WTC11 (cell line): ENCODE measurements at regions not wholly inside any gene's neighbourhood (a gene's known extent, or its start where the extent isn't known, plus 50 kb on each side); places are given as distances from the start of the nearest gene placed in this dataset.

Source experiments
- FOXK1 ChIP-seq: sonication (generic); formaldehyde crosslinking; IDR thresholded peaks from 2 replicates; pipeline ENCODE4 v1.8.0; 2022; ENCODE audit warnings: mild to moderate bottlenecking, moderate library complexity, missing genetic modification reagents
- NFYB ChIP-seq: sonication (generic); formaldehyde crosslinking; conservative IDR thresholded peaks from 2 replicates; pipeline ENCODE4 v1.8.0; 2022; ENCODE audit warnings: low read depth, missing genetic modification reagents
- TCF7 ChIP-seq: sonication (generic); formaldehyde crosslinking; IDR thresholded peaks from 2 replicates; pipeline ENCODE4 v1.8.0; 2022; ENCODE audit warnings: mild to moderate bottlenecking, low read depth, missing genetic modification reagents, moderate library complexity
- TF ChIP-seq, protein P1 (sequence below): fragments of 200-600 bp; IDR thresholded peaks from 2 replicates; pipeline ENCODE4 v1.8.0; 2022; ENCODE audit warnings: antibody characterized with exemption
- TF ChIP-seq, protein P2 (sequence below): sonication (generic); formaldehyde crosslinking; IDR thresholded peaks from 2 replicates; pipeline ENCODE4 v1.8.0; 2022; ENCODE audit warnings: mild to moderate bottlenecking, missing genetic modification reagents
- TF ChIP-seq, protein P3 (sequence below): sonication (generic); formaldehyde crosslinking; IDR thresholded peaks from 2 replicates; pipeline ENCODE4 v1.8.1; 2022; ENCODE audit warnings: missing genetic modification reagents, borderline replicate concordance
- TF ChIP-seq, protein P4 (sequence below): sonication (generic); formaldehyde crosslinking; IDR thresholded peaks from 2 replicates; pipeline ENCODE4 v1.8.0; 2022; ENCODE audit warnings: mild to moderate bottlenecking, missing genetic modification reagents

DNA sequence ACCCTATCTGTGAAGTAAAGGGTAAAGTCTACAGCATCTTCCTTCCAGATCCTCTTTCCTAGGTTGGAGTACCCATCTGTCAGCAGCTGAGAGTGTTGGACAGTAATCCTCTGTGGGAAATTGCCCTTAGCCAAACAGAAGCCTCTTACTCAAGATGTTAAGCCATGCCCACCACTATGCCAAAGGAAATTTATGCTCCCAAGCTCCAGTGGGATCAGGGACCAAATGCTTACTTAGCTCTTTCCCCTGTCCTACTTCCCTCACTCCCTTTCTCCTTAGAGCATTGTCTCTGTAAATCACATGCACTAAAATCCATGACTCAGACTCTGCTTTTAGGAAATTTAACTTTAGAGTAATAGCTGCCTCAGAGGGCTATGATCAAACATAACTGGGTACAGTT lies 254.0 kb downstream of the BRINP2 start:
- TF ChIP-seq, protein P1, sequence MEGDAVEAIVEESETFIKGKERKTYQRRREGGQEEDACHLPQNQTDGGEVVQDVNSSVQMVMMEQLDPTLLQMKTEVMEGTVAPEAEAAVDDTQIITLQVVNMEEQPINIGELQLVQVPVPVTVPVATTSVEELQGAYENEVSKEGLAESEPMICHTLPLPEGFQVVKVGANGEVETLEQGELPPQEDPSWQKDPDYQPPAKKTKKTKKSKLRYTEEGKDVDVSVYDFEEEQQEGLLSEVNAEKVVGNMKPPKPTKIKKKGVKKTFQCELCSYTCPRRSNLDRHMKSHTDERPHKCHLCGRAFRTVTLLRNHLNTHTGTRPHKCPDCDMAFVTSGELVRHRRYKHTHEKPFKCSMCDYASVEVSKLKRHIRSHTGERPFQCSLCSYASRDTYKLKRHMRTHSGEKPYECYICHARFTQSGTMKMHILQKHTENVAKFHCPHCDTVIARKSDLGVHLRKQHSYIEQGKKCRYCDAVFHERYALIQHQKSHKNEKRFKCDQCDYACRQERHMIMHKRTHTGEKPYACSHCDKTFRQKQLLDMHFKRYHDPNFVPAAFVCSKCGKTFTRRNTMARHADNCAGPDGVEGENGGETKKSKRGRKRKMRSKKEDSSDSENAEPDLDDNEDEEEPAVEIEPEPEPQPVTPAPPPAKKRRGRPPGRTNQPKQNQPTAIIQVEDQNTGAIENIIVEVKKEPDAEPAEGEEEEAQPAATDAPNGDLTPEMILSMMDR, result no peak
- no peak for TF ChIP-seq FOXK1 (CRISPR knock-in tag)
- TF ChIP-seq NFYB (CRISPR knock-in tag), result no peak
- TF ChIP-seq, protein P2, sequence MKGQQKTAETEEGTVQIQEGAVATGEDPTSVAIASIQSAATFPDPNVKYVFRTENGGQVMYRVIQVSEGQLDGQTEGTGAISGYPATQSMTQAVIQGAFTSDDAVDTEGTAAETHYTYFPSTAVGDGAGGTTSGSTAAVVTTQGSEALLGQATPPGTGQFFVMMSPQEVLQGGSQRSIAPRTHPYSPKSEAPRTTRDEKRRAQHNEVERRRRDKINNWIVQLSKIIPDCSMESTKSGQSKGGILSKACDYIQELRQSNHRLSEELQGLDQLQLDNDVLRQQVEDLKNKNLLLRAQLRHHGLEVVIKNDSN (CRISPR knock-in tag), result no peak
- no peak for TF ChIP-seq TCF7 (CRISPR knock-in tag)
- TF ChIP-seq, protein P3, sequence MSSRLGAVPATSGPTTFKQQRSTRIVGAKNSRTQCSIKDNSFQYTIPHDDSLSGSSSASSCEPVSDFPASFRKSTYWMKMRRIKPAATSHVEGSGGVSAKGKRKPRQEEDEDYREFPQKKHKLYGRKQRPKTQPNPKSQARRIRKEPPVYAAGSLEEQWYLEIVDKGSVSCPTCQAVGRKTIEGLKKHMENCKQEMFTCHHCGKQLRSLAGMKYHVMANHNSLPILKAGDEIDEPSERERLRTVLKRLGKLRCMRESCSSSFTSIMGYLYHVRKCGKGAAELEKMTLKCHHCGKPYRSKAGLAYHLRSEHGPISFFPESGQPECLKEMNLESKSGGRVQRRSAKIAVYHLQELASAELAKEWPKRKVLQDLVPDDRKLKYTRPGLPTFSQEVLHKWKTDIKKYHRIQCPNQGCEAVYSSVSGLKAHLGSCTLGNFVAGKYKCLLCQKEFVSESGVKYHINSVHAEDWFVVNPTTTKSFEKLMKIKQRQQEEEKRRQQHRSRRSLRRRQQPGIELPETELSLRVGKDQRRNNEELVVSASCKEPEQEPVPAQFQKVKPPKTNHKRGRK (CRISPR knock-in tag), result no peak
- TF ChIP-seq, protein P4, sequence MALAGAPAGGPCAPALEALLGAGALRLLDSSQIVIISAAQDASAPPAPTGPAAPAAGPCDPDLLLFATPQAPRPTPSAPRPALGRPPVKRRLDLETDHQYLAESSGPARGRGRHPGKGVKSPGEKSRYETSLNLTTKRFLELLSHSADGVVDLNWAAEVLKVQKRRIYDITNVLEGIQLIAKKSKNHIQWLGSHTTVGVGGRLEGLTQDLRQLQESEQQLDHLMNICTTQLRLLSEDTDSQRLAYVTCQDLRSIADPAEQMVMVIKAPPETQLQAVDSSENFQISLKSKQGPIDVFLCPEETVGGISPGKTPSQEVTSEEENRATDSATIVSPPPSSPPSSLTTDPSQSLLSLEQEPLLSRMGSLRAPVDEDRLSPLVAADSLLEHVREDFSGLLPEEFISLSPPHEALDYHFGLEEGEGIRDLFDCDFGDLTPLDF (CRISPR knock-in tag), result no peak
